ENCODE measurements at regions not wholly inside any gene's neighbourhood (a gene's known extent, or its start where the extent isn't known, plus 50 kb on each side); places are given as distances from the start of the nearest gene placed in this dataset.
"Not testable (repeated sequence)": the region's sequence is repeated elsewhere in the genome, so short reads cannot be mapped to it uniquely, and the experiment has no call there.

- no peak for TF ChIP-seq CTCF (IDR thresholded peaks at IDR 0.05; ENCODE audit: poor library complexity, severe bottlenecking)
- no peak for DNase-seq (ENCODE audit: low spot score)
- Histone ChIP-seq H3K4me3 (ENCODE audit: severe bottlenecking) (no peak overlapping the region), H3K36me3 (ENCODE audit: low read depth) (no peaks in the 10 kb centered on the region), H3K27me3 (ENCODE audit: insufficient read depth, poor library complexity, severe bottlenecking) (no peaks in the 10 kb centered on the region), H3K4me1 (ENCODE audit: insufficient read depth, poor library complexity, severe bottlenecking) (no peaks in the 10 kb centered on the region), H3K9me3 (ENCODE audit: severe bottlenecking) (no peaks in the 10 kb centered on the region), H3K27ac (ENCODE audit: poor library complexity, severe bottlenecking) (no peak overlapping the region)
- no peak for ATAC-seq (ENCODE audit: low read depth)
Measured at GRCh38 chr1:228891272-228892034, 156.2 kb downstream of the RHOU start.

GRCh38 chr1:228892200-228892599, 156.9 kb downstream of the RHOU start:
- H3K27ac ChIP-seq (ENCODE audit: poor library complexity, severe bottlenecking); ATAC-seq (ENCODE audit: low read depth); H3K4me1 ChIP-seq (ENCODE audit: insufficient read depth, poor library complexity, severe bottlenecking); DNase-seq (ENCODE audit: low spot score); H3K27me3 ChIP-seq (ENCODE audit: insufficient read depth, poor library complexity, severe bottlenecking); H3K4me3 ChIP-seq (ENCODE audit: severe bottlenecking); H3K36me3 ChIP-seq (ENCODE audit: low read depth); H3K9me3 ChIP-seq (ENCODE audit: severe bottlenecking): not testable (repeated sequence)

- H3K36me3 ChIP-seq (ENCODE audit: low read depth): no peaks in the 10 kb centered on the region
- ATAC-seq (ENCODE audit: low read depth) (no peak), DNase-seq (ENCODE audit: low spot score) (no peak)
- no peaks in the 10 kb centered on the region for H3K9me3 ChIP-seq (ENCODE audit: severe bottlenecking)
- H3K4me3 ChIP-seq (ENCODE audit: severe bottlenecking): no peak overlapping the region
- TF ChIP-seq CTCF (IDR thresholded peaks at IDR 0.05; ENCODE audit: poor library complexity, severe bottlenecking): no peak
- no peak overlapping the region for H3K27ac ChIP-seq (ENCODE audit: poor library complexity, severe bottlenecking)
- no peaks in the 10 kb centered on the region for H3K27me3 ChIP-seq (ENCODE audit: insufficient read depth, poor library complexity, severe bottlenecking)
- no peaks in the 10 kb centered on the region for H3K4me1 ChIP-seq (ENCODE audit: insufficient read depth, poor library complexity, severe bottlenecking)
Measured at GRCh38 chr1:228894442-228894989, 159.2 kb downstream of the RHOU start.

- Histone ChIP-seq H3K4me3 (ENCODE audit: severe bottlenecking) (no peak overlapping the region), H3K27ac (ENCODE audit: poor library complexity, severe bottlenecking) (no peak overlapping the region), H3K27me3 (ENCODE audit: insufficient read depth, poor library complexity, severe bottlenecking) (no peaks in the 10 kb centered on the region), H3K4me1 (ENCODE audit: insufficient read depth, poor library complexity, severe bottlenecking) (no peaks in the 10 kb centered on the region), H3K36me3 (ENCODE audit: low read depth) (no peaks in the 10 kb centered on the region), H3K9me3 (ENCODE audit: severe bottlenecking) (no peaks in the 10 kb centered on the region)
- ATAC-seq (ENCODE audit: low read depth) (no peak), DNase-seq (ENCODE audit: low spot score) (no peak)
- TF ChIP-seq CTCF (IDR thresholded peaks at IDR 0.05; ENCODE audit: poor library complexity, severe bottlenecking): no peak
Measured at GRCh38 chr1:228897901-228898300, 162.6 kb downstream of the RHOU start.

GRCh38 chr1:228898582-228898992, 163.3 kb downstream of the RHOU start:
- Histone ChIP-seq H3K9me3 (ENCODE audit: severe bottlenecking) (no peaks in the 10 kb centered on the region), H3K27me3 (ENCODE audit: insufficient read depth, poor library complexity, severe bottlenecking) (no peaks in the 10 kb centered on the region), H3K27ac (ENCODE audit: poor library complexity, severe bottlenecking) (no peak overlapping the region), H3K4me1 (ENCODE audit: insufficient read depth, poor library complexity, severe bottlenecking) (no peaks in the 10 kb centered on the region), H3K4me3 (ENCODE audit: severe bottlenecking) (no peak overlapping the region), H3K36me3 (ENCODE audit: low read depth) (no peaks in the 10 kb centered on the region)
- no peak for TF ChIP-seq CTCF (IDR thresholded peaks at IDR 0.05; ENCODE audit: poor library complexity, severe bottlenecking)
- DNase-seq (ENCODE audit: low spot score): no peak
- no peak for ATAC-seq (ENCODE audit: low read depth)

Measured in RWPE2 (cell line).